ENCODE measurements at regions not wholly inside any gene's neighbourhood (a gene's known extent, or its start where the extent isn't known, plus 50 kb on each side); places are given as distances from the start of the nearest gene placed in this dataset.

DNA sequence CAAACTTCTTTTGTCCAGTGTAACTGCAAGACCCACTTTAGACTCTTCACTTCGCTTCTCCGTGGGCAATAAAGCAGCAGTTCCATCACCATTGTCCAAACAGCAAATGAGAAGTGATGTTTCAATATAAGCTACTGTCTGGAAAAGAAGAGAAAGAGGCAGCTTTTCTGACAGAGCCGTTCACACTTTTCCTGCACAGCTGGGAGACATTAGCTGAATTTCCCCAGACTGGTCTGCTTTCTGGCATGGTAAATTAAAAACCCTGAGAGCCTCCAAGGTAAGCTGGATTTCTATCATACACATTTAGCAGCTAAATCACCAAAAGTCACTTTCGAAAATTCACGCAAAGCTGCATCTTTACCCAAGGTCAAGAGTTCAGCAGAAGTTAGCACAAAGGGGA lies 108.5 kb upstream of the CMC1 start:
- H3K4me3 Mint-ChIP-seq (ENCODE audit: low read depth), result no peak overlapping the region
- TF ChIP-seq, protein P1, sequence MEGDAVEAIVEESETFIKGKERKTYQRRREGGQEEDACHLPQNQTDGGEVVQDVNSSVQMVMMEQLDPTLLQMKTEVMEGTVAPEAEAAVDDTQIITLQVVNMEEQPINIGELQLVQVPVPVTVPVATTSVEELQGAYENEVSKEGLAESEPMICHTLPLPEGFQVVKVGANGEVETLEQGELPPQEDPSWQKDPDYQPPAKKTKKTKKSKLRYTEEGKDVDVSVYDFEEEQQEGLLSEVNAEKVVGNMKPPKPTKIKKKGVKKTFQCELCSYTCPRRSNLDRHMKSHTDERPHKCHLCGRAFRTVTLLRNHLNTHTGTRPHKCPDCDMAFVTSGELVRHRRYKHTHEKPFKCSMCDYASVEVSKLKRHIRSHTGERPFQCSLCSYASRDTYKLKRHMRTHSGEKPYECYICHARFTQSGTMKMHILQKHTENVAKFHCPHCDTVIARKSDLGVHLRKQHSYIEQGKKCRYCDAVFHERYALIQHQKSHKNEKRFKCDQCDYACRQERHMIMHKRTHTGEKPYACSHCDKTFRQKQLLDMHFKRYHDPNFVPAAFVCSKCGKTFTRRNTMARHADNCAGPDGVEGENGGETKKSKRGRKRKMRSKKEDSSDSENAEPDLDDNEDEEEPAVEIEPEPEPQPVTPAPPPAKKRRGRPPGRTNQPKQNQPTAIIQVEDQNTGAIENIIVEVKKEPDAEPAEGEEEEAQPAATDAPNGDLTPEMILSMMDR (IDR thresholded peaks at IDR 0.05; ENCODE audit: unreplicated experiment), result no peak
- H3K36me3 Mint-ChIP-seq (ENCODE audit: insufficient read depth), result no peaks in the 10 kb centered on the region
- H3K4me1 Mint-ChIP-seq (ENCODE audit: low read depth), result peaks cover 1% of the 10 kb centered on the region
- H3K9me3 Mint-ChIP-seq (ENCODE audit: low read depth), result no peaks in the 10 kb centered on the region
- H3K27me3 Mint-ChIP-seq, result no peaks in the 10 kb centered on the region
- H3K27ac Mint-ChIP-seq, result no peak overlapping the region
- no peak for DNase-seq (ENCODE audit: low spot score, unreplicated experiment)

DNA sequence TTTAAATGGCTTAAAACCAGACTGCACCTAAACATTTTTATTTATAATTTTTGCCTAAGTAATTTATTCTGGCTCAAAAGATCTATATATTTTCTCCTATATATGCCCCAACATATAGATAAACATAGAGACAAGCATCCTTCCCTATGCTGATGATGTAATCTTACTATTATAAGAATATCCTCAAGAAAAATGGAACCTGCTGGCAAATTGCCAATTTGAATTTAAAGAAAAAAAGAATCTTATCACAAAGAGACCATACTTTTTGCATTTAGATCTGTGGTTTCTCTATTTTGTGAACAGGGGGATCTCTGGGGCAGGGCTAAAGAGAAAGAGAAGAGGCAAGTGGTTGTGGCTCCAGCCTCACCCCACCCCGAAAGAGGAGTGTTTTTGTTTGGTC lies 107.2 kb upstream of the CMC1 start:
- no peak overlapping the region for H3K4me3 Mint-ChIP-seq (ENCODE audit: low read depth)
- TF ChIP-seq, protein P1 (IDR thresholded peaks at IDR 0.05; ENCODE audit: unreplicated experiment), result no peak
- no peaks in the 10 kb centered on the region for H3K9me3 Mint-ChIP-seq (ENCODE audit: low read depth)
- peaks cover 6% of the 10 kb centered on the region for H3K4me1 Mint-ChIP-seq (ENCODE audit: low read depth)
- no peak for DNase-seq (ENCODE audit: low spot score, unreplicated experiment)
- H3K27ac Mint-ChIP-seq, result no peak overlapping the region
- H3K27me3 Mint-ChIP-seq, result no peaks in the 10 kb centered on the region
- H3K36me3 Mint-ChIP-seq (ENCODE audit: insufficient read depth), result no peaks in the 10 kb centered on the region

DNA sequence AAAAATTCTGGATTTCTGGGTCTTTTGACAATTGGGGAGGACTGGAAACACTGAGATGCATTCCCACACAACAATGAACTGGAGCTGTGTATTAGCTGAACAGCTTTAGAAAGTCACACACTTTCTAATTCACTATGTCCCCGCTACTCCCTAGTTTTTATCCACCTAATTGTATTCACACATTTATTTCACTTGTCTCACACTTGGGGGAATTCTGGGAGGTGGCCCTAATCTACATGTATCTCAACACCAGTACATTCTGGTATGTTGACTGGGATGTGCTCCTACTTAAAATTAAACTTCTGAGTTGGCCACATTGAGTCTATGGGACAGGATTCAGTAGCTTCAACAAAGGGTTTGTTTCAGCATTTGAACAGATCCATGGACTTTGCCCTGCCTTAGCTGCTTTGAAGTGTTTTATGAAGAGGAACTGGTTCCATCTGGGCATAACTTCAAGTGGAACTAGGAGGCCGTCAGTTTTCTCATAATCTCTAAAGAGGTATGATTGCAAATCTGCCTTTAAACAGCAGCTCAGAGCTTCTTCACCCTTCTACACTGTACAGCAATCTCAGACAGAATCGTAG lies 106.5 kb upstream of the CMC1 start:
- no peaks in the 10 kb centered on the region for H3K36me3 Mint-ChIP-seq (ENCODE audit: insufficient read depth)
- H3K27me3 Mint-ChIP-seq, result no peaks in the 10 kb centered on the region
- DNase-seq (ENCODE audit: low spot score, unreplicated experiment), result no peak
- peaks cover 6% of the 10 kb centered on the region for H3K4me1 Mint-ChIP-seq (ENCODE audit: low read depth)
- TF ChIP-seq, protein P1 (IDR thresholded peaks at IDR 0.05; ENCODE audit: unreplicated experiment), result no peak
- H3K27ac Mint-ChIP-seq, result no peak overlapping the region
- H3K9me3 Mint-ChIP-seq (ENCODE audit: low read depth), result no peaks in the 10 kb centered on the region
- no peak overlapping the region for H3K4me3 Mint-ChIP-seq (ENCODE audit: low read depth)

DNA sequence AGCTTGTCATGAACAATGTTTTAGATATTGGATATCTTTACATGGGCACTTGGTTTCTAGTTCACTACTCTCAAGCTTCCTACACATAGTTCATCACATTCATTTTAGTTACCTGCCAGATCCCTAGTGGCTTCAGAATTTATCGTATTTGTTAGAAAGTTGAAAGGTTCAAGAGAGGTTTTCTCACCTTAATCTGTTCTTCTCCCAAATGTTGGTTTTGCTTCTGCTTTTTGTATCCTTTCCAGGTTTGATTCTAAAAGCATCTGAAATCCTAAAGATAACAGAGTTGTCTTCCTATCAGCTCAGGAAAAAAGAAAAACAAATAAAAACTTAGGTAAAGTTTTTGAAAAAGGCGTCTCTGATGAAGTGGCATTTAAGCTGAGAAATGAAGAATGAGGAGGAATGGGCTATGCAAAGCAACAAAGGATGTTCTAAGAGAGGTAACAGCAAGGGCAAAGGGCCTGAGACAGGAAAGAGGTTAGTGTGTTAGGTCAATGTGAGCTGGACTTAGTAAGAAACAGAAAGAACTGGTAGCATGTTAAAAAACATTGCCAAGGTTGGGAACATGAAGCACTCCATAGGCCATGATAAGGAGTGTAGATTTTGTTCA lies 104.7 kb upstream of the CMC1 start:
- Mint-ChIP-seq H3K36me3 (ENCODE audit: insufficient read depth) (no peaks in the 10 kb centered on the region), H3K9me3 (ENCODE audit: low read depth) (no peaks in the 10 kb centered on the region), H3K4me3 (ENCODE audit: low read depth) (no peak overlapping the region), H3K27me3 (no peaks in the 10 kb centered on the region), H3K27ac (no peak overlapping the region), H3K4me1 (ENCODE audit: low read depth) (peaks cover 6% of the 10 kb centered on the region)
- DNase-seq (ENCODE audit: low spot score, unreplicated experiment), result no peak
- TF ChIP-seq, protein P1 (IDR thresholded peaks at IDR 0.05; ENCODE audit: unreplicated experiment), result no peak

DNA sequence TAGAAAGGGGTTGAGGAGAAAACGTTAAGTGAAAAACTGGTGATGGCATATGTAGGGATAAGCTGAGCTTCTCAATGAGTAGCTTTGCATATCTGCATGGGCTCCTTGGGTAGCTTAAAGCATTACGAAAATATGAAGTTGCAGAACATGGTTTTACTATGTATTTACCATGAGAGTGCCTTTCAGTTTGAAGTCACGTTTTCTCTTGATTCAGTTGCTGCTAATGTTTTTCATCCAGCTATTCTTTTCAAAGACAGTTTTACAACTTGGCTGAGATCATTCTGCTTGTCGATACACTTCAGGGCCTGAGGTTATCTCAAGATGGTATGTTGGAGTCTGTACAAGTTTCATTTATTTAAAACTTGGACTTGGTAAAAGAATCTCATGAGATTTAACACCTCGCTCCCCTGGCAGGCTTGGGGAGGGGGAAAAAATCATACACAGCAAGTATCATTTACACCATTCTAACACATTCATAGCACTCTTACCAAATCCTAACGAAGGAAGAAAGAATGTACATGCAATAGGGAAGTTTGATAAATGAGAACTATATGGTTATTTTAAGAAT lies 103.3 kb upstream of the CMC1 start:
- peaks cover 6% of the 10 kb centered on the region for H3K4me1 Mint-ChIP-seq (ENCODE audit: low read depth)
- no peak for DNase-seq (ENCODE audit: low spot score, unreplicated experiment)
- H3K4me3 Mint-ChIP-seq (ENCODE audit: low read depth), result no peak overlapping the region
- H3K27ac Mint-ChIP-seq, result no peak overlapping the region
- H3K36me3 Mint-ChIP-seq (ENCODE audit: insufficient read depth), result no peaks in the 10 kb centered on the region
- H3K27me3 Mint-ChIP-seq, result no peaks in the 10 kb centered on the region
- H3K9me3 Mint-ChIP-seq (ENCODE audit: low read depth), result no peaks in the 10 kb centered on the region
- TF ChIP-seq, protein P1 (IDR thresholded peaks at IDR 0.05; ENCODE audit: unreplicated experiment), result no peak

All from progenitor cell of endocrine pancreas (in vitro differentiated cells).